AG09319 (cell line): ENCODE measurements at regions not wholly inside any gene's neighbourhood (a gene's known extent, or its start where the extent isn't known, plus 50 kb on each side); places are given as distances from the start of the nearest gene placed in this dataset.

Source experiments
- DNase-seq: peaks from one replicate; pipeline ENCODE4 v3.0.0-alpha.2; 2010; ENCODE audit warnings: low read depth; ENCODE audit errors: extremely low read depth
- CTCF ChIP-seq: IDR thresholded peaks from 2 replicates; pipeline ENCODE4 v1.5.1; 2011; ENCODE audit warnings: low read depth, mild to moderate bottlenecking, inconsistent platforms, low read length, moderate library complexity

GRCh38 chr14:85276161-85276978, 253.6 kb upstream of the FLRT2 start:
- DNase-seq: no peak
- TF ChIP-seq CTCF: no peak

- no peak for DNase-seq
- TF ChIP-seq CTCF: no peak
Observed at GRCh38 chr14:85276979-85277228, 253.0 kb upstream of the FLRT2 start.

GRCh38 chr14:85279407-85279806, 250.5 kb upstream of the FLRT2 start:
- no peak for DNase-seq
- TF ChIP-seq CTCF: no peak

GRCh38 chr14:85280074-85280473, 249.9 kb upstream of the FLRT2 start:
- no peak for TF ChIP-seq CTCF
- DNase-seq: no peak

- no peak for TF ChIP-seq CTCF
- DNase-seq: no peak
Observed at GRCh38 chr14:85281921-85282320, 248.0 kb upstream of the FLRT2 start.

- TF ChIP-seq CTCF: no peak
- DNase-seq: no peak
Observed at GRCh38 chr14:85288041-85288440, 241.9 kb upstream of the FLRT2 start.

GRCh38 chr14:85291731-85292130, 238.2 kb upstream of the FLRT2 start:
- no peak for DNase-seq
- no peak for TF ChIP-seq CTCF
